Amygdala (tissue), 56 donors: ENCODE measurements at regions not wholly inside any gene's neighbourhood (a gene's known extent, or its start where the extent isn't known, plus 50 kb on each side); places are given as distances from the start of the nearest gene placed in this dataset.

ENCODE experiments used
- DNase-seq, 56 donors: peaks; one replicate each; lab custom pipeline; 2025; lab: John Stamatoyannopoulos, UW

- peak in 3 of 56 donors; percentile 12 to 21 (median 14) for DNase-seq
Measured at GRCh38 chr11:70824605-70825245, 426.4 kb downstream of the CTTN start.

GRCh38 chr11:70825893-70826540 lies 426.4 kb downstream of the SHANK2 start:
- peak in 11 of 56 donors; percentile 21 to 61 (median 29) for DNase-seq

- peak in 47 of 56 donors; percentile 11 to 85 (median 50) for DNase-seq
Measured at GRCh38 chr11:70826541-70827335, 425.6 kb downstream of the SHANK2 start.

- peak in 20 of 56 donors; percentile 5 to 81 (median 25) for DNase-seq
Measured at GRCh38 chr11:70828593-70829082, 423.7 kb downstream of the SHANK2 start.

GRCh38 chr11:70829134-70829885 lies 423.1 kb downstream of the SHANK2 start:
- DNase-seq: no peak

- no peak for DNase-seq
Measured at GRCh38 chr11:70829886-70830272, 422.5 kb downstream of the SHANK2 start.

GRCh38 chr11:70833011-70833410 lies 419.4 kb downstream of the SHANK2 start:
- DNase-seq: no peak

- no peak for DNase-seq
Measured at GRCh38 chr11:70833554-70833953, 418.8 kb downstream of the SHANK2 start.

- DNase-seq: no peak
Measured at GRCh38 chr11:70834277-70834940, 418.0 kb downstream of the SHANK2 start.

- no peak for DNase-seq
Measured at GRCh38 chr11:70834984-70835560, 417.3 kb downstream of the SHANK2 start.

GRCh38 chr11:70836071-70836470 lies 416.3 kb downstream of the SHANK2 start:
- no peak for DNase-seq

GRCh38 chr11:70838198-70838597 lies 414.2 kb downstream of the SHANK2 start:
- no peak for DNase-seq

- no peak for DNase-seq
Measured at GRCh38 chr11:70839851-70840250, 412.5 kb downstream of the SHANK2 start.

- no peak for DNase-seq
Measured at GRCh38 chr11:70841264-70841663, 411.1 kb downstream of the SHANK2 start.

- DNase-seq: no peak
Measured at GRCh38 chr11:70842256-70842655, 410.1 kb downstream of the SHANK2 start.

- DNase-seq: no peak
Measured at GRCh38 chr11:70842701-70843100, 409.7 kb downstream of the SHANK2 start.

GRCh38 chr11:70843906-70844305 lies 408.5 kb downstream of the SHANK2 start:
- DNase-seq: no peak

- DNase-seq: no peak
Measured at GRCh38 chr11:70844387-70844786, 408.0 kb downstream of the SHANK2 start.

- peak in 5 of 56 donors; percentile 5 to 47 (median 30) for DNase-seq
Measured at GRCh38 chr11:70845591-70846041, 406.8 kb downstream of the SHANK2 start.
